ENCODE measurements at regions not wholly inside any gene's neighbourhood (a gene's known extent, or its start where the extent isn't known, plus 50 kb on each side); places are given as distances from the start of the nearest gene placed in this dataset.

DNA sequence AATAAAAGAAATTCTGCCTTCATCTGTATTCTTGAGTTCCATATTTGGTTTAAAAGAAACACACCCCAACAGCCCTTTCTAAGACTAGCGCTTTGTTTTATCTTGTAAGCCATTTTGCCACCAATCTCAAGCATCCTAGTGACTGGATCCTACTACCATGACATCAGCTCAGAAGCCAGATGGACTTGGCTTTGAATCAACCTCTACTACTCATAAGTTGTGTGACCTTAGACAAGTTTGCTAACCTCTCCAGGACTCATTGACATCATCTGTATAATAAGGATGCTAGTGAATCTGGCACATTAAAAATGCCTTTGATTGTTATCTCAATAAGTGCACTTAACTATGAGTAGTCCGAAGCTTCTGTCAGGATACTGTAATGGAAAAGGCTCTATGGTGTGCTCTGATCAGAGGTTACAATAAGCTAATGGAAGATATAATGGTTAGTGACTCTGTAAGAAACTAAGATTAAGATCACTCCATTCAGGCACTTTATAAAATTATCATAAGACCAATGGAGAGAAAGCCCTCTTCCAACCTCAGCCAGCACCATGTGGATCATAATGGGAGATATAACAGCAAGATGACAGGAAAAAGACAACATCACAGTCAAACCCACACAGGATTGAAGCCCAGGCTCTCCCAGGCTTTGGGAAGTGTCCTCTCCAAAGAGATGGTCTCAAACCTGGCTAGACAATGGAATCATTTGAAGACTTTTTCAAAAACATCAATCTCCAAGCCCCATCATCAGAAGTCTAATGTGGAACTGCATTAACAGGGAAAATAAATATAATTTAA lies 180.6 kb upstream of the MIR17HG start:
- POLR2A ChIA-PET (ENCODE audit: unreplicated experiment), result no interaction called here
- intact Hi-C loops (cut with micrococcal nuclease) (no loop called here), dilution Hi-C loops (cut with HindIII; ENCODE audit: low sequenced_read_pairs, unreplicated experiment) (no loop called here), in situ Hi-C loops (cut with MboI; ENCODE audit: low sequenced_read_pairs) (no loop called here)
- Histone ChIP-seq H3K36me3 (ENCODE audit: control insufficient read depth, insufficient read depth, low read length) (no peaks in the 10 kb centered on the region), H2BK120ac (ENCODE audit: low read depth, low read length) (no peak overlapping the region), H2AK9ac (replicated peaks; ENCODE audit: low read depth, low read length, poor library complexity) (no peak overlapping the region), H3K4me3 (ENCODE audit: insufficient read depth, low read depth, low read length) (no peak overlapping the region), H4K8ac (ENCODE audit: low read depth in 2 of 2, low read length in 2 of 2) (no peak overlapping the region), H4K20me1 (ENCODE audit: insufficient read depth, low read length) (no peaks in the 10 kb centered on the region), H3K79me1 (ENCODE audit: low read depth in 1 of 2, low read length in 2 of 2) (no peaks in the 10 kb centered on the region), H3K27ac (ENCODE audit: insufficient read depth, low read length) (no peak overlapping the region), H3K9ac (ENCODE audit: low read depth, low read length) (no peak overlapping the region), H2BK5ac (ENCODE audit: low read depth, low read length, poor library complexity, severe bottlenecking) (no peak overlapping the region), H4K5ac (ENCODE audit: low read depth, low read length) (no peak overlapping the region), H3K9me1 (ENCODE audit: insufficient read depth, low read length) (no peaks in the 10 kb centered on the region), H3K4me2 (ENCODE audit: low read depth, low read length) (no peak overlapping the region), H3K23ac (ENCODE audit: low read depth, low read length) (no peak overlapping the region), H3K9me3 (ENCODE audit: control insufficient read depth, insufficient read depth, low read length) (no peaks in the 10 kb centered on the region; the same call in 1 of the 2 replicates), H3K56ac (ENCODE audit: extremely low read depth, insufficient read depth, low read length) (no peak overlapping the region), H2AFZ (replicated peaks; ENCODE audit: low read length, poor library complexity) (no peak overlapping the region), H2BK15ac (ENCODE audit: low read depth, low read length) (no peak overlapping the region), H4K91ac (ENCODE audit: insufficient read depth, low read depth, low read length) (no peak overlapping the region), H3K4me1 (ENCODE audit: control insufficient read depth, insufficient read depth, low read length) (no peaks in the 10 kb centered on the region), H3K4ac (ENCODE audit: low read depth, low read length) (no peak overlapping the region), H3K14ac (replicated peaks; ENCODE audit: low read depth, low read length) (no peak overlapping the region), H2BK20ac (ENCODE audit: low read depth, low read length) (no peak overlapping the region), H3K27me3 (ENCODE audit: control insufficient read depth, insufficient read depth, low read length) (no peaks in the 10 kb centered on the region), H2AK5ac (ENCODE audit: low read depth, low read length) (no peak overlapping the region), H3K18ac (ENCODE audit: low read depth, low read length) (no peak overlapping the region)
- BruUV-seq (replicated peaks), result no TSS peak
- ATAC-seq (ENCODE audit: low read depth) (no peak), DNase-seq (no peak)
- CTCF ChIA-PET, result no interaction called here
- no peak for TF ChIP-seq RFX5 (IDR thresholded peaks at IDR 0.05; ENCODE audit: low read depth, low read length)
- TF ChIP-seq FOS (IDR thresholded peaks at IDR 0.05; ENCODE audit: low read depth, low read length), result no peak
- no peak for TF ChIP-seq MAFK (IDR thresholded peaks at IDR 0.05; ENCODE audit: low read depth, low read length)
- TF ChIP-seq MAZ (IDR thresholded peaks at IDR 0.05; ENCODE audit: borderline replicate concordance, low read depth, low read length), result no peak
- TF ChIP-seq, protein P1, sequence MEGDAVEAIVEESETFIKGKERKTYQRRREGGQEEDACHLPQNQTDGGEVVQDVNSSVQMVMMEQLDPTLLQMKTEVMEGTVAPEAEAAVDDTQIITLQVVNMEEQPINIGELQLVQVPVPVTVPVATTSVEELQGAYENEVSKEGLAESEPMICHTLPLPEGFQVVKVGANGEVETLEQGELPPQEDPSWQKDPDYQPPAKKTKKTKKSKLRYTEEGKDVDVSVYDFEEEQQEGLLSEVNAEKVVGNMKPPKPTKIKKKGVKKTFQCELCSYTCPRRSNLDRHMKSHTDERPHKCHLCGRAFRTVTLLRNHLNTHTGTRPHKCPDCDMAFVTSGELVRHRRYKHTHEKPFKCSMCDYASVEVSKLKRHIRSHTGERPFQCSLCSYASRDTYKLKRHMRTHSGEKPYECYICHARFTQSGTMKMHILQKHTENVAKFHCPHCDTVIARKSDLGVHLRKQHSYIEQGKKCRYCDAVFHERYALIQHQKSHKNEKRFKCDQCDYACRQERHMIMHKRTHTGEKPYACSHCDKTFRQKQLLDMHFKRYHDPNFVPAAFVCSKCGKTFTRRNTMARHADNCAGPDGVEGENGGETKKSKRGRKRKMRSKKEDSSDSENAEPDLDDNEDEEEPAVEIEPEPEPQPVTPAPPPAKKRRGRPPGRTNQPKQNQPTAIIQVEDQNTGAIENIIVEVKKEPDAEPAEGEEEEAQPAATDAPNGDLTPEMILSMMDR (conservative IDR thresholded peaks at IDR 0.05; ENCODE audit: low read depth, low read length), result no peak
- TF ChIP-seq CEBPB (IDR thresholded peaks at IDR 0.05; ENCODE audit: low read depth, low read length), result no peak
- no CpG with 5 or more reads among the region's 2 CpGs for WGBS, 2 experiments (ENCODE audit: extremely low coverage in 2 of 2, insufficient read length in 1 of 2)

All from IMR-90 (cell line).